Uterus (tissue), 2 donors: ENCODE measurements at regions not wholly inside any gene's neighbourhood (a gene's known extent, or its start where the extent isn't known, plus 50 kb on each side); places are given as distances from the start of the nearest gene placed in this dataset.

ENCODE experiments used
- CTCF ChIP-seq, 4 experiments: fragments of 200-600 bp in 2 of 4; fragments of 450-650 bp in 2 of 4; sonication (generic) in 2 of 4; IDR thresholded peaks; one replicate each; pipeline ENCODE4 v1.5.1; 2016 to 2019; ENCODE audit warnings: antibody characterized with exemption in 4 of 4, mild to moderate bottlenecking in 2 of 4, moderate library complexity in 1 of 4
- POLR2A ChIP-seq, 2 donors: fragments of 450-650 bp; IDR thresholded peaks; one replicate each; pipeline ENCODE4 v1.6.1; 2016; ENCODE audit warnings: antibody characterized with exemption in 2 of 2, mild to moderate bottlenecking in 1 of 2, moderate library complexity in 1 of 2

GRCh38 chr5:116947691-116948528 lies 373.3 kb upstream of the SEMA6A start:
- TF ChIP-seq CTCF (IDR thresholded peaks at IDR 0.05) (peak in 2 of 4 experiments; percentile 10 to 38), POLR2A (IDR thresholded peaks at IDR 0.05) (no peak)
